HEK293 (cell line): ENCODE measurements at regions not wholly inside any gene's neighbourhood (a gene's known extent, or its start where the extent isn't known, plus 50 kb on each side); places are given as distances from the start of the nearest gene placed in this dataset.

ENCODE experiments used
- EGR2 ChIP-seq: fragments of 450-650 bp; formaldehyde crosslinking; IDR thresholded peaks from 2 replicates; pipeline ENCODE4 v1.5.1; 2016; ENCODE audit warnings: low read depth, missing biosample characterization, missing genetic modification characterization
- GLI2 ChIP-seq: fragments of 450-650 bp; formaldehyde crosslinking; IDR thresholded peaks from 2 replicates; pipeline ENCODE4; 2017; ENCODE audit warnings: missing biosample characterization, missing genetic modification characterization, low read depth, borderline replicate concordance
- PRDM1 ChIP-seq: fragments of 450-650 bp; formaldehyde crosslinking; IDR thresholded peaks from 2 replicates; pipeline ENCODE4; 2016; ENCODE audit warnings: missing biosample characterization, missing genetic modification characterization
- SALL2 ChIP-seq: fragments of 450-650 bp; formaldehyde crosslinking; IDR thresholded peaks from 2 replicates; pipeline ENCODE4 v1.5.0; 2017; ENCODE audit warnings: missing biosample characterization, mild to moderate bottlenecking, missing genetic modification characterization, borderline replicate concordance
- SP7 ChIP-seq: fragments of 450-650 bp; formaldehyde crosslinking; IDR thresholded peaks from 2 replicates; pipeline ENCODE4 v1.5.1; 2016; ENCODE audit warnings: missing biosample characterization, missing genetic modification characterization
- ZFHX2 ChIP-seq: fragments of 450-650 bp; formaldehyde crosslinking; conservative IDR thresholded peaks from 2 replicates; pipeline ENCODE4 v1.5.1; 2016; ENCODE audit warnings: missing biosample characterization, missing genetic modification characterization
- ZNF2 ChIP-seq: fragments of 450-650 bp; formaldehyde crosslinking; IDR thresholded peaks from 2 replicates; pipeline ENCODE4 v1.5.1; 2016; ENCODE audit warnings: missing biosample characterization, missing genetic modification characterization
- ZNF280D ChIP-seq: fragments of 450-650 bp; formaldehyde crosslinking; IDR thresholded peaks from 2 replicates; pipeline ENCODE4 v1.5.1; 2016; ENCODE audit warnings: missing biosample characterization, missing genetic modification characterization
- ZNF354C ChIP-seq: fragments of 450-650 bp; formaldehyde crosslinking; IDR thresholded peaks from 2 replicates; pipeline ENCODE4 v1.5.1; 2016; ENCODE audit warnings: missing biosample characterization, missing genetic modification characterization, low read depth, borderline replicate concordance
- ZNF404 ChIP-seq: fragments of 450-650 bp; formaldehyde crosslinking; IDR thresholded peaks from 2 replicates; pipeline ENCODE4 v1.5.1; 2017; ENCODE audit warnings: missing biosample characterization, missing genetic modification characterization
- ZNF416 ChIP-seq: fragments of 450-650 bp; formaldehyde crosslinking; IDR thresholded peaks from 2 replicates; pipeline ENCODE4 v1.5.1; 2016; ENCODE audit warnings: missing biosample characterization, missing genetic modification characterization
- ZNF426 ChIP-seq: fragments of 450-650 bp; formaldehyde crosslinking; IDR thresholded peaks from 2 replicates; pipeline ENCODE4 v1.5.1; 2017; ENCODE audit warnings: missing biosample characterization, missing genetic modification characterization, mild to moderate bottlenecking, inconsistent platforms, moderate library complexity
- ZNF596 ChIP-seq: fragments of 450-650 bp; IDR thresholded peaks from 2 replicates; pipeline ENCODE4 v1.5.0; 2018; ENCODE audit warnings: missing biosample characterization, mild to moderate bottlenecking, missing genetic modification characterization, moderate library complexity
- ZNF600 ChIP-seq: fragments of 450-650 bp; formaldehyde crosslinking; IDR thresholded peaks from 2 replicates; pipeline ENCODE4 v1.5.1; 2016; ENCODE audit warnings: missing biosample characterization, missing genetic modification characterization
- ZNF660 ChIP-seq: fragments of 450-650 bp; IDR thresholded peaks from 2 replicates; pipeline ENCODE4 v1.5.1; 2018; ENCODE audit warnings: missing biosample characterization, mild to moderate bottlenecking, missing genetic modification characterization
- ZNF707 ChIP-seq: fragments of 450-650 bp; formaldehyde crosslinking; IDR thresholded peaks from 2 replicates; pipeline ENCODE4 v1.5.1; 2016; ENCODE audit warnings: missing biosample characterization, missing genetic modification characterization
- ZXDB ChIP-seq: fragments of 450-650 bp; formaldehyde crosslinking; IDR thresholded peaks from 2 replicates; pipeline ENCODE4 v1.5.1; 2016; ENCODE audit warnings: missing biosample characterization, missing genetic modification characterization
- TF ChIP-seq, protein P1 (sequence below): fragments of 450-650 bp; formaldehyde crosslinking; IDR thresholded peaks from 2 replicates; pipeline ENCODE4 v1.5.1; 2016; ENCODE audit warnings: missing biosample characterization, missing genetic modification characterization
- TF ChIP-seq, protein P2 (sequence below): fragments of 450-650 bp; formaldehyde crosslinking; IDR thresholded peaks from 2 replicates; pipeline ENCODE4 v1.5.1; 2016; ENCODE audit warnings: missing biosample characterization, missing genetic modification characterization
- TF ChIP-seq, protein P3 (sequence below): fragments of 450-650 bp; formaldehyde crosslinking; IDR thresholded peaks from 2 replicates; pipeline ENCODE4 v1.5.1; 2016; ENCODE audit warnings: missing biosample characterization, missing genetic modification characterization
- TF ChIP-seq, protein P4 (sequence below): fragments of 450-650 bp; formaldehyde crosslinking; IDR thresholded peaks from 2 replicates; pipeline ENCODE4 v1.5.1; 2016; ENCODE audit warnings: missing biosample characterization, missing genetic modification characterization

DNA sequence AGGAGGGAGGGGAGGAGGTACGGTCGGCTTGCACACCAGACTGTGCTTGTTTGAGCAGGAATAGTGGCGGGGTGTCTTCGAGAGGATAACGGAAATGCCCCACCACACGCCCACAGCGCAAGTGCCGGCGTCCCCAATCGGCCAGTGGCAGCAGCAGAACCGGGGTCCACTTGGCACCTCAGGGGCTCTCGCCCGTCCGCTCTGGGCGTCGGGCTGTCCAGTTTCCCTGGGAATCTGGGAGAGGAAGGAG, 53.7 kb downstream of the CCDC54 start (continued):
- TF ChIP-seq, protein P1, sequence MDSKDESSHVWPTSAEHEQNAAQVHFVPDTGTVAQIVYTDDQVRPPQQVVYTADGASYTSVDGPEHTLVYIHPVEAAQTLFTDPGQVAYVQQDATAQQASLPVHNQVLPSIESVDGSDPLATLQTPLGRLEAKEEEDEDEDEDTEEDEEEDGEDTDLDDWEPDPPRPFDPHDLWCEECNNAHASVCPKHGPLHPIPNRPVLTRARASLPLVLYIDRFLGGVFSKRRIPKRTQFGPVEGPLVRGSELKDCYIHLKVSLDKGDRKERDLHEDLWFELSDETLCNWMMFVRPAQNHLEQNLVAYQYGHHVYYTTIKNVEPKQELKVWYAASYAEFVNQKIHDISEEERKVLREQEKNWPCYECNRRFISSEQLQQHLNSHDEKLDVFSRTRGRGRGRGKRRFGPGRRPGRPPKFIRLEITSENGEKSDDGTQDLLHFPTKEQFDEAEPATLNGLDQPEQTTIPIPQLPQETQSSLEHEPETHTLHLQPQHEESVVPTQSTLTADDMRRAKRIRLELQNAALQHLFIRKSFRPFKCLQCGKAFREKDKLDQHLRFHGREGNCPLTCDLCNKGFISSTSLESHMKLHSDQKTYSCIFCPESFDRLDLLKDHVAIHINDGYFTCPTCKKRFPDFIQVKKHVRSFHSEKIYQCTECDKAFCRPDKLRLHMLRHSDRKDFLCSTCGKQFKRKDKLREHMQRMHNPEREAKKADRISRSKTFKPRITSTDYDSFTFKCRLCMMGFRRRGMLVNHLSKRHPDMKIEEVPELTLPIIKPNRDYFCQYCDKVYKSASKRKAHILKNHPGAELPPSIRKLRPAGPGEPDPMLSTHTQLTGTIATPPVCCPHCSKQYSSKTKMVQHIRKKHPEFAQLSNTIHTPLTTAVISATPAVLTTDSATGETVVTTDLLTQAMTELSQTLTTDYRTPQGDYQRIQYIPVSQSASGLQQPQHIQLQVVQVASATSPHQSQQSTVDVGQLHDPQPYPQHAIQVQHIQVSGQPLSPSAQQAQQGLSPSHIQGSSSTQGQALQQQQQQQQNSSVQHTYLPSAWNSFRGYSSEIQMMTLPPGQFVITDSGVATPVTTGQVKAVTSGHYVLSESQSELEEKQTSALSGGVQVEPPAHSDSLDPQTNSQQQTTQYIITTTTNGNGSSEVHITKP (tag by site-specific recombination) = 0 out of 2 replicates have a peak, but pooled peaks have one; percentile 6
- TF ChIP-seq ZFHX2 (no peak), ZNF280D (tag by site-specific recombination) (no peak), ZNF426 (tag by site-specific recombination) (no peak), ZNF660 (tag by site-specific recombination) (no peak), ZNF404 (tag by site-specific recombination) (no peak), ZXDB (tag by site-specific recombination) (peak; percentile 10; the same call in 1 of the 2 replicates), ZNF596 (tag by site-specific recombination) (no peak), ZNF600 (tag by site-specific recombination) (no peak), ZNF416 (tag by site-specific recombination) (no peak), GLI2 (tag by site-specific recombination) (no peak), PRDM1 (tag by site-specific recombination) (no peak), ZNF2 (tag by site-specific recombination) (no peak), SP7 (no peak), ZNF707 (tag by site-specific recombination) (no peak), EGR2 (tag by site-specific recombination) (no peak), SALL2 (tag by site-specific recombination) (no peak), ZNF354C (tag by site-specific recombination) (no peak)
- TF ChIP-seq, protein P2, sequence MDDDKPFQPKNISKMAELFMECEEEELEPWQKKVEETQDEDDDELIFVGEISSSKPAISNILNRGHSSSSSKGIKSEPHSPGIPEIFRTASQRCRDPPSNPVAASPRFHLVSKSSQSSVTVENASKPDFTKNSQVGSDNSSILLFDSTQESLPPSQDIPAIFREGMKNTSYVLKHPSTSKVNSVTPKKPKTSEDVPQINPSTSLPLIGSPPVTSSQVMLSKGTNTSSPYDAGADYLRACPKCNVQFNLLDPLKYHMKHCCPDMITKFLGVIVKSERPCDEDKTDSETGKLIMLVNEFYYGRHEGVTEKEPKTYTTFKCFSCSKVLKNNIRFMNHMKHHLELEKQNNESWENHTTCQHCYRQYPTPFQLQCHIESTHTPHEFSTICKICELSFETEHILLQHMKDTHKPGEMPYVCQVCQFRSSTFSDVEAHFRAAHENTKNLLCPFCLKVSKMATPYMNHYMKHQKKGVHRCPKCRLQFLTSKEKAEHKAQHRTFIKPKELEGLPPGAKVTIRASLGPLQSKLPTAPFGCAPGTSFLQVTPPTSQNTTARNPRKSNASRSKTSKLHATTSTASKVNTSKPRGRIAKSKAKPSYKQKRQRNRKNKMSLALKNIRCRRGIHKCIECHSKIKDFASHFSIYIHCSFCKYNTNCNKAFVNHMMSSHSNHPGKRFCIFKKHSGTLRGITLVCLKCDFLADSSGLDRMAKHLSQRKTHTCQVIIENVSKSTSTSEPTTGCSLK (tag by site-specific recombination) = no peak
- TF ChIP-seq, protein P3, sequence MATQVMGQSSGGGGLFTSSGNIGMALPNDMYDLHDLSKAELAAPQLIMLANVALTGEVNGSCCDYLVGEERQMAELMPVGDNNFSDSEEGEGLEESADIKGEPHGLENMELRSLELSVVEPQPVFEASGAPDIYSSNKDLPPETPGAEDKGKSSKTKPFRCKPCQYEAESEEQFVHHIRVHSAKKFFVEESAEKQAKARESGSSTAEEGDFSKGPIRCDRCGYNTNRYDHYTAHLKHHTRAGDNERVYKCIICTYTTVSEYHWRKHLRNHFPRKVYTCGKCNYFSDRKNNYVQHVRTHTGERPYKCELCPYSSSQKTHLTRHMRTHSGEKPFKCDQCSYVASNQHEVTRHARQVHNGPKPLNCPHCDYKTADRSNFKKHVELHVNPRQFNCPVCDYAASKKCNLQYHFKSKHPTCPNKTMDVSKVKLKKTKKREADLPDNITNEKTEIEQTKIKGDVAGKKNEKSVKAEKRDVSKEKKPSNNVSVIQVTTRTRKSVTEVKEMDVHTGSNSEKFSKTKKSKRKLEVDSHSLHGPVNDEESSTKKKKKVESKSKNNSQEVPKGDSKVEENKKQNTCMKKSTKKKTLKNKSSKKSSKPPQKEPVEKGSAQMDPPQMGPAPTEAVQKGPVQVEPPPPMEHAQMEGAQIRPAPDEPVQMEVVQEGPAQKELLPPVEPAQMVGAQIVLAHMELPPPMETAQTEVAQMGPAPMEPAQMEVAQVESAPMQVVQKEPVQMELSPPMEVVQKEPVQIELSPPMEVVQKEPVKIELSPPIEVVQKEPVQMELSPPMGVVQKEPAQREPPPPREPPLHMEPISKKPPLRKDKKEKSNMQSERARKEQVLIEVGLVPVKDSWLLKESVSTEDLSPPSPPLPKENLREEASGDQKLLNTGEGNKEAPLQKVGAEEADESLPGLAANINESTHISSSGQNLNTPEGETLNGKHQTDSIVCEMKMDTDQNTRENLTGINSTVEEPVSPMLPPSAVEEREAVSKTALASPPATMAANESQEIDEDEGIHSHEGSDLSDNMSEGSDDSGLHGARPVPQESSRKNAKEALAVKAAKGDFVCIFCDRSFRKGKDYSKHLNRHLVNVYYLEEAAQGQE = no peak
- TF ChIP-seq, protein P4, sequence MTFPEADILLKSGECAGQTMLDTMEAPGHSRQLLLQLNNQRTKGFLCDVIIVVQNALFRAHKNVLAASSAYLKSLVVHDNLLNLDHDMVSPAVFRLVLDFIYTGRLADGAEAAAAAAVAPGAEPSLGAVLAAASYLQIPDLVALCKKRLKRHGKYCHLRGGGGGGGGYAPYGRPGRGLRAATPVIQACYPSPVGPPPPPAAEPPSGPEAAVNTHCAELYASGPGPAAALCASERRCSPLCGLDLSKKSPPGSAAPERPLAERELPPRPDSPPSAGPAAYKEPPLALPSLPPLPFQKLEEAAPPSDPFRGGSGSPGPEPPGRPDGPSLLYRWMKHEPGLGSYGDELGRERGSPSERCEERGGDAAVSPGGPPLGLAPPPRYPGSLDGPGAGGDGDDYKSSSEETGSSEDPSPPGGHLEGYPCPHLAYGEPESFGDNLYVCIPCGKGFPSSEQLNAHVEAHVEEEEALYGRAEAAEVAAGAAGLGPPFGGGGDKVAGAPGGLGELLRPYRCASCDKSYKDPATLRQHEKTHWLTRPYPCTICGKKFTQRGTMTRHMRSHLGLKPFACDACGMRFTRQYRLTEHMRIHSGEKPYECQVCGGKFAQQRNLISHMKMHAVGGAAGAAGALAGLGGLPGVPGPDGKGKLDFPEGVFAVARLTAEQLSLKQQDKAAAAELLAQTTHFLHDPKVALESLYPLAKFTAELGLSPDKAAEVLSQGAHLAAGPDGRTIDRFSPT = no peak
- TF ChIP-seq, all 188 proteins: peak for 6
